Neural progenitor cell (in vitro differentiated cells): ENCODE measurements at regions not wholly inside any gene's neighbourhood (a gene's known extent, or its start where the extent isn't known, plus 50 kb on each side); places are given as distances from the start of the nearest gene placed in this dataset.

ENCODE experiments used
- DNase-seq: peaks from one replicate; pipeline ENCODE4 v3.0.0-alpha.2; 2016; ENCODE audit warnings: low spot score
- H2AFZ ChIP-seq: fragments of 200-600 bp; sonication (generic); replicated peaks from 2 replicates; pipeline ENCODE4 v1.6.1; 2016; ENCODE audit warnings: antibody characterized with exemption
- H3F3A ChIP-seq: fragments of 200-600 bp; sonication (generic); 2 replicates; pipeline ENCODE4 v1.6.1; 2016; ENCODE audit warnings: antibody characterized with exemption, low read depth
- H3K27ac ChIP-seq: fragments of 200-600 bp; sonication (generic); 2 replicates; pipeline ENCODE4 v1.5.1; 2016; ENCODE audit warnings: mild to moderate bottlenecking
- H3K27me3 ChIP-seq: fragments of 200-600 bp; sonication (generic); 2 replicates; pipeline ENCODE4 v1.6.1; 2016; ENCODE audit warnings: mild to moderate bottlenecking, moderate library complexity
- H3K36me3 ChIP-seq: fragments of 200-600 bp; sonication (generic); 2 replicates; pipeline ENCODE4 v1.5.1; 2016
- H3K4me1 ChIP-seq: fragments of 200-600 bp; sonication (generic); 2 replicates; pipeline ENCODE4 v1.6.1; 2016; ENCODE audit warnings: mixed run types
- H3K4me2 ChIP-seq: fragments of 200-600 bp; sonication (generic); 2 replicates; pipeline ENCODE4 v1.6.1; 2016
- H3K4me3 ChIP-seq: fragments of 200-600 bp; sonication (generic); 2 replicates; pipeline ENCODE4 v1.5.1; 2016
- H3K79me2 ChIP-seq: fragments of 200-600 bp; sonication (generic); 2 replicates; pipeline ENCODE4 v1.6.1; 2016; ENCODE audit warnings: low read depth
- H3K9ac ChIP-seq: fragments of 200-600 bp; sonication (generic); 2 replicates; pipeline ENCODE4 v1.6.1; 2016
- H3K9me3 ChIP-seq: fragments of 200-600 bp; sonication (generic); 2 replicates; pipeline ENCODE4 v1.5.1; 2016; ENCODE audit warnings: low read depth
- H4K20me1 ChIP-seq: fragments of 200-600 bp; sonication (generic); 2 replicates; pipeline ENCODE4 v1.6.1; 2016; ENCODE audit warnings: low read depth
- H3K27ac Mint-ChIP-seq: 3 replicates; pipeline ENCODE4 v1.8.0; 2021; ENCODE audit warnings: mixed read lengths
- H3K27me3 Mint-ChIP-seq: 2 replicates; pipeline ENCODE4 v1.8.0; 2022; ENCODE audit warnings: low read depth, mild to moderate bottlenecking, inconsistent platforms, moderate library complexity, mixed read lengths; ENCODE audit not compliant: insufficient read depth
- H3K36me3 Mint-ChIP-seq: 3 replicates; pipeline ENCODE4 v1.8.0; 2021; ENCODE audit warnings: mixed read lengths
- H3K4me1 Mint-ChIP-seq: 3 replicates; pipeline ENCODE4 v1.8.0; 2021; ENCODE audit warnings: mixed read lengths
- H3K4me3 Mint-ChIP-seq: 3 replicates; pipeline ENCODE4 v1.8.0; 2021; ENCODE audit warnings: mild to moderate bottlenecking, moderate library complexity, mixed read lengths
- H3K9me3 Mint-ChIP-seq: 3 replicates; pipeline ENCODE4 v1.8.0; 2020; ENCODE audit warnings: mixed read lengths
- EZH2 ChIP-seq: fragments of 200-600 bp; sonication (generic); IDR thresholded peaks from 2 replicates; pipeline ENCODE4 v1.6.1; 2017; ENCODE audit warnings: antibody characterized with exemption, mild to moderate bottlenecking, moderate library complexity
- EZH2phosphoT487 ChIP-seq: fragments of 200-600 bp; sonication (generic); IDR thresholded peaks from 2 replicates; pipeline ENCODE4 v1.6.1; 2017; ENCODE audit warnings: antibody characterized with exemption
- TF ChIP-seq, protein P1 (sequence below): fragments of 200-600 bp; sonication (generic); IDR thresholded peaks from 2 replicates; pipeline ENCODE4 v1.5.1; 2017; ENCODE audit warnings: antibody characterized with exemption, mild to moderate bottlenecking

DNA sequence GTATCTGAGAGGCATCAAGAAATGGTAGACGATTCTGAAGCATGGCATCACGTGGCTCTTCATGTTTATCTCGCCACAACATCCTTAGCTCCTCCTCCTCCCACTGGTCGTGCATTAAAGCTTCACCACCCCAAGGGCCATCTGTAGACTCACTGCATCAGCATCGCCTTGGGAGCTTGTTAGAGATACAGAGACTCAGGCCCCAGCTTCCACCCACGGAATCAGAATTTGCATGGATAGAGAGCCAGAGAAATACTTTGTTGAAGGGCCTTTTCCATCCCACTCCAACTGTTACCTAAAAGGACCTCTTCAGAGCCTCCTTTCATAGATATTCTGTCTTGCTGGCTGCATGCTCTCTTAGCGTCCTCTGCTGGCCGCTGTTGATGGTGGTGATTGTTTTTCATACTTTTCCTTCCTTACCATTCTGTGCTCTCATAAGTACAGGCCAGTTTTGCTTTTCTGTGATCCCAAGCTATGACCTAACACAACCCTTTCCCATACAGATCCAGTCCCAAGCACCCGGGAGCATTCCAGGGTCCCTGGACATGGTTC, 1049.4 kb upstream of the EEF2KMT start:
- Histone ChIP-seq H3K27ac (no peak overlapping the region), H3K79me2 (no peaks in the 10 kb centered on the region), H3K36me3 (no peaks in the 10 kb centered on the region), H3K4me2 (no peak overlapping the region), H3K9ac (no peak overlapping the region), H2AFZ (no peak overlapping the region), H4K20me1 (no peaks in the 10 kb centered on the region), H3K9me3 (no peaks in the 10 kb centered on the region), H3K4me1 (no peaks in the 10 kb centered on the region), H3K4me3 (no peak overlapping the region), H3K27me3 (no peaks in the 10 kb centered on the region), H3F3A (no peaks in the 10 kb centered on the region)
- peaks cover 3% of the 10 kb centered on the region for H3K27me3 Mint-ChIP-seq
- H3K4me3 Mint-ChIP-seq, result no peak overlapping the region
- H3K36me3 Mint-ChIP-seq, result peaks cover 24% of the 10 kb centered on the region
- H3K27ac Mint-ChIP-seq, result no peak overlapping the region
- TF ChIP-seq, protein P1, sequence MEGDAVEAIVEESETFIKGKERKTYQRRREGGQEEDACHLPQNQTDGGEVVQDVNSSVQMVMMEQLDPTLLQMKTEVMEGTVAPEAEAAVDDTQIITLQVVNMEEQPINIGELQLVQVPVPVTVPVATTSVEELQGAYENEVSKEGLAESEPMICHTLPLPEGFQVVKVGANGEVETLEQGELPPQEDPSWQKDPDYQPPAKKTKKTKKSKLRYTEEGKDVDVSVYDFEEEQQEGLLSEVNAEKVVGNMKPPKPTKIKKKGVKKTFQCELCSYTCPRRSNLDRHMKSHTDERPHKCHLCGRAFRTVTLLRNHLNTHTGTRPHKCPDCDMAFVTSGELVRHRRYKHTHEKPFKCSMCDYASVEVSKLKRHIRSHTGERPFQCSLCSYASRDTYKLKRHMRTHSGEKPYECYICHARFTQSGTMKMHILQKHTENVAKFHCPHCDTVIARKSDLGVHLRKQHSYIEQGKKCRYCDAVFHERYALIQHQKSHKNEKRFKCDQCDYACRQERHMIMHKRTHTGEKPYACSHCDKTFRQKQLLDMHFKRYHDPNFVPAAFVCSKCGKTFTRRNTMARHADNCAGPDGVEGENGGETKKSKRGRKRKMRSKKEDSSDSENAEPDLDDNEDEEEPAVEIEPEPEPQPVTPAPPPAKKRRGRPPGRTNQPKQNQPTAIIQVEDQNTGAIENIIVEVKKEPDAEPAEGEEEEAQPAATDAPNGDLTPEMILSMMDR, result peak; percentile 80
- TF ChIP-seq EZH2, result no peak
- H3K9me3 Mint-ChIP-seq, result peaks cover 11% of the 10 kb centered on the region
- peak; percentile 47 for DNase-seq
- peaks cover 12% of the 10 kb centered on the region for H3K4me1 Mint-ChIP-seq

DNA sequence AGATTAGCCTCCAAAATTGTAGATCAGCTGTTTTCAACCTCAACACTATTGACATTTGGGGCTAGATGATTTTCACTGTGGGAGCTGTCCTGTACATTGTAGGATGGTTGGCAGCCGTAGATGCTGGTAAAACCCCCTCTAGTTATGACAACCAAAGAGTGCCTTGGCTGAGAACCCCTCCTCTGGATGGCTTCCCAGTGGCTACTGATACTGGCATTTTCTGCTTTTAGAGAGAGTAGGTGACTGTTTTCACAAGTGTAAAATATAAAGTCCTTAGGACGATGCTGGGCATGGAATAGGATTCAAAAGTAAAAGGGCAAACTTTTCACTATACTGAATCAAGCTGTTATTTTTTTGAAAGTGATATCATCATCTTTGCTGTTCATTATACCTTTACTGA, 1048.8 kb upstream of the EEF2KMT start:
- H3K9me3 Mint-ChIP-seq, result peaks cover 11% of the 10 kb centered on the region
- H3K4me1 ChIP-seq, result no peaks in the 10 kb centered on the region

DNA sequence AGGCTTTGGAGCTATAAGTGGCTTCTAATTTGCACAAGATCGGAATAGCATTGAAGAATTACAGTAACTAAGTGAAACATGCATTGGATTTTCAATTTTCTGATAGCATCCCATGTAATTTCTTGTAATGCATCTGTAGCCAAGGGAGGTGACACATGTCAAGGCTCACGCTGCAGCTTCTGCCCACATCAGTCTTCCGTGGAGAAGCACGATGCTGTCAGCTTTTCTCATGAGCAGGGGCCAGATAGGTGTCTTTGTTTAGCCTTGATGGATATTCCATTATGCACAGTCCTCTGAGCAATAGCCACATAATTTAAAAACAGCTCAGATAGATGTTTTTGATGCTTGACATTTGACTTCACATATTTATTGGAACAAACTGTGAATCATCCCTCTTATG, 1046.9 kb upstream of the EEF2KMT start:
- no peaks in the 10 kb centered on the region for H4K20me1 ChIP-seq
- no peak overlapping the region for H3K27ac ChIP-seq
- no peak overlapping the region for H3K27ac Mint-ChIP-seq
- H3K27me3 ChIP-seq, result no peaks in the 10 kb centered on the region
- TF ChIP-seq EZH2, result no peak
- TF ChIP-seq, protein P1, result no peak
- no peak for TF ChIP-seq EZH2phosphoT487
- no peak overlapping the region for H3K4me2 ChIP-seq
- H3F3A ChIP-seq, result no peaks in the 10 kb centered on the region
- H3K4me1 Mint-ChIP-seq, result peaks cover 21% of the 10 kb centered on the region
- H3K36me3 Mint-ChIP-seq, result peaks cover 19% of the 10 kb centered on the region
- no peaks in the 10 kb centered on the region for H3K4me1 ChIP-seq
- H2AFZ ChIP-seq, result no peak overlapping the region
- H3K79me2 ChIP-seq, result no peaks in the 10 kb centered on the region
- DNase-seq, result no peak
- no peak overlapping the region for H3K4me3 Mint-ChIP-seq
- no peaks in the 10 kb centered on the region for H3K9me3 ChIP-seq
- no peaks in the 10 kb centered on the region for H3K36me3 ChIP-seq
- no peak overlapping the region for H3K9ac ChIP-seq
- peaks cover 11% of the 10 kb centered on the region for H3K9me3 Mint-ChIP-seq
- no peak overlapping the region for H3K4me3 ChIP-seq
- peaks cover 3% of the 10 kb centered on the region for H3K27me3 Mint-ChIP-seq

More for the DNA sequence above, 1048.8 kb upstream of the EEF2KMT start:
- peaks cover 22% of the 10 kb centered on the region for H3K36me3 Mint-ChIP-seq
- DNase-seq, result no peak
- no peak overlapping the region for H3K4me3 Mint-ChIP-seq
- no peaks in the 10 kb centered on the region for H3K9me3 ChIP-seq
- no peaks in the 10 kb centered on the region for H3F3A ChIP-seq
- no peak for TF ChIP-seq EZH2phosphoT487
- TF ChIP-seq, protein P1, result no peak
- no peak for TF ChIP-seq EZH2
- no peaks in the 10 kb centered on the region for H3K36me3 ChIP-seq
- H4K20me1 ChIP-seq, result no peaks in the 10 kb centered on the region
- no peak overlapping the region for H3K9ac ChIP-seq
- no peak overlapping the region for H3K27ac ChIP-seq
- no peak overlapping the region for H3K4me3 ChIP-seq
- no peak overlapping the region for H2AFZ ChIP-seq
- H3K27ac Mint-ChIP-seq, result no peak overlapping the region
- H3K27me3 ChIP-seq, result no peaks in the 10 kb centered on the region
- H3K79me2 ChIP-seq, result no peaks in the 10 kb centered on the region
- no peak overlapping the region for H3K4me2 ChIP-seq
- peaks cover 9% of the 10 kb centered on the region for H3K4me1 Mint-ChIP-seq
- peaks cover 3% of the 10 kb centered on the region for H3K27me3 Mint-ChIP-seq
